GM19023 (cell line): ENCODE measurements at regions not wholly inside any gene's neighbourhood (a gene's known extent, or its start where the extent isn't known, plus 50 kb on each side); places are given as distances from the start of the nearest gene placed in this dataset.

Source experiments
- ATAC-seq: cut with Tn5 transposase; IDR thresholded peaks from one replicate; pipeline ENCODE4 v1.9.1; 2021; ENCODE audit warnings: mild to moderate bottlenecking, moderate library complexity; ENCODE audit not compliant: unreplicated experiment

GRCh38 chr2:133837441-133838094, 269.3 kb upstream of the NCKAP5 start:
- ATAC-seq, result no peak

- ATAC-seq, result no peak
Measured at GRCh38 chr2:133838642-133839365, 270.5 kb upstream of the NCKAP5 start.

GRCh38 chr2:133839677-133840076, 271.4 kb upstream of the NCKAP5 start:
- no peak for ATAC-seq

GRCh38 chr2:133840761-133841160, 272.5 kb upstream of the NCKAP5 start:
- ATAC-seq, result no peak

GRCh38 chr2:133841900-133842299, 273.6 kb upstream of the NCKAP5 start:
- ATAC-seq, result no peak

- ATAC-seq, result no peak
Measured at GRCh38 chr2:133842446-133842845, 274.2 kb upstream of the NCKAP5 start.

GRCh38 chr2:133843091-133843490, 274.8 kb upstream of the NCKAP5 start:
- ATAC-seq, result no peak

- no peak for ATAC-seq
Measured at GRCh38 chr2:133843551-133843950, 275.3 kb upstream of the NCKAP5 start.

- ATAC-seq, result no peak
Measured at GRCh38 chr2:133844214-133844892, 276.1 kb upstream of the NCKAP5 start.

- ATAC-seq, result no peak
Measured at GRCh38 chr2:133846476-133846875, 278.2 kb upstream of the NCKAP5 start.

- no peak for ATAC-seq
Measured at GRCh38 chr2:133847591-133847990, 279.3 kb upstream of the NCKAP5 start.

GRCh38 chr2:133848111-133848649, 279.9 kb upstream of the NCKAP5 start:
- no peak for ATAC-seq

GRCh38 chr2:133849341-133849740, 281.1 kb upstream of the NCKAP5 start:
- no peak for ATAC-seq

GRCh38 chr2:133854603-133855200, 286.4 kb upstream of the NCKAP5 start:
- no peak for ATAC-seq

- no peak for ATAC-seq
Measured at GRCh38 chr2:133855526-133855925, 287.3 kb upstream of the NCKAP5 start.

GRCh38 chr2:133856678-133857077, 288.4 kb upstream of the NCKAP5 start:
- ATAC-seq, result no peak

- ATAC-seq, result no peak
Measured at GRCh38 chr2:133859578-133859977, 291.3 kb upstream of the NCKAP5 start.

GRCh38 chr2:133862400-133862977, 294.2 kb upstream of the NCKAP5 start:
- ATAC-seq, result no peak

GRCh38 chr2:133863106-133863800, 295.0 kb upstream of the NCKAP5 start:
- ATAC-seq, result no peak

GRCh38 chr2:133865141-133865540, 296.9 kb upstream of the NCKAP5 start:
- no peak for ATAC-seq
